HG02943 (cell line): ENCODE measurements at regions not wholly inside any gene's neighbourhood (a gene's known extent, or its start where the extent isn't known, plus 50 kb on each side); places are given as distances from the start of the nearest gene placed in this dataset.
"Not testable (repeated sequence)": the region's sequence is repeated elsewhere in the genome, so short reads cannot be mapped to it uniquely, and the experiment has no call there.

Experiments used
- ATAC-seq: cut with Tn5 transposase; IDR thresholded peaks from one replicate; pipeline ENCODE4 v1.9.1; 2021; ENCODE audit warnings: mild to moderate bottlenecking, low read depth, moderate library complexity; ENCODE audit not compliant: unreplicated experiment

GRCh38 chr14:53437858-53438257, 284.7 kb upstream of the DDHD1 start:
- no peak for ATAC-seq

- ATAC-seq = no peak
These were observed 279.3 kb upstream of the DDHD1 start for GRCh38 chr14:53432378-53432802.

GRCh38 chr14:53430870-53431269, 277.7 kb upstream of the DDHD1 start:
- no peak for ATAC-seq

DNA sequence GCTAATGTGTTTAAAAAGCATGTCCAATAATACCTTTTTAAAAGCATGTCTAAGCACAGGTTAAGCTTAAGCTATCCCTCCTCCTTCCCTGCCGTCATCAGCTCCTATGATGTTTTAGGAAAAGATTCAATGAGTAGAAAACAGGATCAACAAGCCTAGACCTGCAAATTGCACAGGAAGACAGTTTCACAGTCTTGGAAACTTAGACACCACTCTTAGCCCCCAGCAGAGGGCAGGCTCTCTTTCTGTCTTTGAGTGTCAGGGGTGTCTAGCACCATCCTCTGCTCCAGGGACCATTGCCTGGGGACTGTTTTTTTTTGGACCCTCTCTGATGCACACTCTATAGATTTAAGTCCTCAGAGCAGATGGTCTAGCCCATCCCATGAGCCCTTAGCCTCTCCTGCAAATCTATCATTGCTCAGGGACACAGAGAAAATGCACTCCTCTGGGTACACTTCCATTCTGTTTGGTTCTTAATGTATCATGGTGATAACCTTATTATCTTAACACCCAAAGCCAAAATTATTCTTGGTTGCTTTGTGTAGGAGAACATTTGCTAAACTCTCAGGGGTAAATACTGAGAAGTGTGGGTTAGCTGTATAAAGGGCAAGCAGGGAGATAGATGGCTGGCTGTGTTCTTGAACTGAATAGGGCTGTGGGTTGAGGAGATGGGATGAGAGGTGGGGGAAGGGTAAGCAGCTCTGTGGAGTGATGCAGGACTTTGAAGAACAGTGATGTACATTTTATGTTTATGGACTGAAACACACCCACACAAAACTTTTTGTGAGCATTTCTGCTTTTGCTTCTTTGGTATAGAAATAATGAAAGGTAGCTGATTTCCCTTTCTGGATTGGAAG, 259.9 kb upstream of the DDHD1 start:
- no peak for ATAC-seq

- ATAC-seq = no peak
These were observed 258.0 kb upstream of the DDHD1 start for GRCh38 chr14:53411125-53411524.

DNA sequence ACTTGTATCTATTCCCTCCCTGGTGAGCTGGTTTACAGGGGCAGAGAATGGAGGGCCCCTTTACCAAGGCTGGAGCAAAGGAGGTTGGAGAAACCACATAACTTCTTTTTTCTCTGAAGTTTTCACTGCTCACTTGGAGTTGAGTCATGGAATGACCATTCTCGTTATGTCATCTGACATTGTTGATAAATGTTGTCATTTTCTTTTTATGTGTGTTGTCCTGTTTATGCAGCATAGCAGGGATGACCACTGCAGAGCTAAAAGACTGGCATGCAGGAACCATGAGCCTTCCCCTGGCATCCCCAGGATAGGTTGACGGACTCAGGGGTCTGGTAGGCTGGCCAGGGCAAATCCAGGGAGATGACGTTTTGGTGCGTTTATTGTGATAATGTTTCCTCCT, 256.8 kb upstream of the DDHD1 start:
- ATAC-seq = no peak

DNA sequence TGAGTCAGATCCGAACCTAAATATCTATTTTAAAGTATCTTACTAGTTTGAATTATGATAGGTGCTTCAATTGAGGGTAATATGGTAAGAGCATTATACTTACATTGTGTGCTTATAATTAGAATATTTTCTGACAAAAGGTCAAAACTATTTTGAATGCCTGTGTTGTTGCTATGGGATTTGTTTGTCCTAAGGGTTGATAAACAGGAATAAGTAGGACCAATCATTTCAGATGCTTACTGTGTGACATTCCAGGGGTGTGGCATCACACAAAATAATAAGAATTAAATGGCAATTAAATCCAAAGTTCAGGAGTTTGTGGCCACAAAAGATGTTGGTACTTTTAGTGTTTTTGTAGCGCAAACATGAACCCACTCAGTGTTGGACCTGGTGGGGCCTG, 256.2 kb upstream of the DDHD1 start:
- ATAC-seq = no peak

- no peak for ATAC-seq
These were observed 255.2 kb upstream of the DDHD1 start for GRCh38 chr14:53408175-53408879.

GRCh38 chr14:53406519-53406918, 253.4 kb upstream of the DDHD1 start:
- no peak for ATAC-seq

DNA sequence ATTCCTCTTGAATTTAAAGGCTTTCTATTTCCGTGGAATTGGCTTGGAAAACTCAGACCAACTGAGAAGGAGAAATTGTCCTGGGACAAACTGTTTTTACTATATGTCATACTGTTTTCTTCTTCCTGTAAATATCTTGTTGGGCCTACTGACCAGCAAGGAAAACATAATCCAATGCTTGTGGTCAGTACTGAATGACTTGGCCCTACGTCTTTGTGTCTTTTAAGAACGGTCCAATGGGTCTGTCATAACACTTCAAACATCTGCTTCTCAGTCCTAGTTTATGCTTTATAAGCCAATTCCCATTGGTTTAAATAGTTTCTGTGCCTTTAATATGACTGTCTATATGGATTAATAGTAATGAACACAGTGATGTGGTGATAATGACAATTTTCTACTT, 248.5 kb upstream of the DDHD1 start:
- no peak for ATAC-seq

GRCh38 chr14:53399057-53399456, 245.9 kb upstream of the DDHD1 start:
- no peak for ATAC-seq

DNA sequence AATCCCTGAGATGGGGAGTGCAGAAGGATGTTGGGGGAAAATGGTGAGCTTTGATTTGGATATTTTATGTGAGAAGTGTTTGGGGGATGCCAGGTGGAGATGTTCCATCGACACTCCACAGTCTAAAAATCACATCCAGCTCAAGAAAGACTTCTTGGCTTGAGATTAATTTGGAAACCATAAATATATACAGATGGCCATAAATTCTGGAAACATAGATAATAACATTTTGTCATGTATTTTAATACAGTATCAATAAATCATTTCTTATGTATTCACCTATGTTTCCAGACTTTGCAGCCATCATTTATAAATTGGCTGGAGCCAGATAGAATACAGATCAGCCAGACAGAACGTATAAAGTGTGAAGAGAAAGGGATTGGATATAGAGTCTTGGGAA, 245.5 kb upstream of the DDHD1 start:
- no peak for ATAC-seq

DNA sequence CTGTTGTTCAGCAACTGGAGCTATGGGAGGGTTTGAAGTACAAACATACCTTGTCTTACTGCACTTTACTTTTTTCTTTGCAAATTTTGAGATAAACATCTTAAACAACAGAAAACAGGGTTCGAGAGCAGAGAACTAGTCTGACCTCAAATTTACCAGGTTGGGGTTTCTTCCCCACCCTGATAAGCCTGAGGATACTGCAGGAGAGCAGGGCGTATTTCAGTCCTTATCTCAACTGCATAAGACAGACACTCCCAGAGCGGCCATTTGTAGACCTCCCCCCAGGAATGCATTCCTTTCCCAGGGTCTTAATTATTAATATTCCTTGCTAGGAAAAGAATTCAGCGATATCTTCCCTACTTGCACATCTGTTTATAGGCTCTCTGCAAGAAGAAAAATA, 242.1 kb upstream of the DDHD1 start:
- not testable (repeated sequence) for ATAC-seq

DNA sequence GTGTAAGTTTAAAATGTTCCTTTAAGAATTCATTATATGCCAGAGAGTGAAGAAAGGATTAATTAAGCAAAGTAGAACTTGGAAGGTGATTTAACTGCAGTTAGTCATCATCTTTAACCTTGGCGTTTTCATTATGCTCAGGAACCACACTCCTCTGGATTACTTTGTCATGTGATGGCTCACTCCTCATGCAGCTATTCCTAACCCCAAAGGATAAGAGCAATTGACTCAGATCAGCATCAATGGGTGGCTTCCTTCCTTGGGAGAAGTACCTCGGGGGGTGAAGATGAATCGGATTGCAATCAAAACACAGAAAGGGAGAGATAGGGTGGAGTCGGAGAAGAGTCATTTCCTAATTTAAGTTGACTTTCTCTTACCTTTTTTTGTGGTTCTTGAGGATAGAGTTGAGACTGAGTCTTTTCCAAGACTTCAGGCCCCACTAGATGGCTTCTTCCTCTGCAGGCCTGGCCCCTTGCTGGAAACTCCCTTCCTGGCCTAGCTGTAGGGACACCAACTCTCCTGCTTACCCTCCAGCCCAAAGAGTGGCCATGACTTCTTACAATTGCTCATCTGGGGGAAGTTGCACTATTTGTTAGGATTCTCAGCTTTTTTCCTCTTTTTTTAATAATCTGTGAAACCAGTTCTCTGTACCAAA, 238.6 kb upstream of the DDHD1 start:
- no peak for ATAC-seq

DNA sequence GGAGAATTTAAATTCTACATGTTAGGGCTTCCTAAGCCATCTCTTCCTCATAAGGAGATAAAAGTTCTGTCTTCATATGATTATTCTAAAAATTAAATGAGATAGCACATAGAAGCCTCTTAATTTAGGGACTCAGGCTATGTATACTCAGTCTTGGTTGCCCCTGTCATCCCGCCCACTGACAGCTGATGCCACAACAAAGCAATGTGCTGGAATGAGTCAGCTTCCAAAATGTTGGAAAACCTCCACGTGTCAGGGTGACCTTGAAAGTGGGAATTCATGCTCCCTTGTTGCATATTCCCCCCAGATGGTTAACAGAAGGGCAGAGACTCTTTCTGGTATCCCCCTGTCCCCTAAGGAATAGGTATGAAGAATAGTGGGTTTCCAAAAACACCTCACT, 238.0 kb upstream of the DDHD1 start:
- ATAC-seq = no peak

GRCh38 chr14:53390008-53390407, 236.9 kb upstream of the DDHD1 start:
- ATAC-seq = no peak

GRCh38 chr14:53389202-53389601, 236.1 kb upstream of the DDHD1 start:
- no peak for ATAC-seq

- ATAC-seq = no peak
These were observed 233.2 kb upstream of the DDHD1 start for GRCh38 chr14:53386362-53386761.

- ATAC-seq = no peak
These were observed 231.4 kb upstream of the DDHD1 start for GRCh38 chr14:53384536-53384935.

- ATAC-seq = no peak
These were observed 230.9 kb upstream of the DDHD1 start for GRCh38 chr14:53384073-53384472.

- ATAC-seq = no peak
These were observed 228.8 kb upstream of the DDHD1 start for GRCh38 chr14:53381895-53382294.

DNA sequence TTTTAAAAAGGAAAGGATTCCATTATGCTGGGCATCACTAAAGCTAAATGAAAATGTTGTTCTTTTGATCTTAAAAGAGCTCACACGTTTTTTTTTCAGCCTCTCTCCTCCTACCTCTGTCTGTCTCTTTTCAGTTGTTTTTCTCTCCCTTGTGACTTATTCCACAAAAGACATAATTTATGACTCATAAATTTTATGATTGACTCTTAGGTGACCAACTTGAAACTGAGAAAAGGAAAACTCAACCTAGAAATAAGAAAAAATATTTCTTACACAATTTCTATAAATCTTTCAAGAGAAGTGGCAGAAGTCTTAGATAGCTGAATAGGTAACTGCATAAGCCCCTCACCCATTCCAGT, 227.7 kb upstream of the DDHD1 start:
- no peak for ATAC-seq
